GM10266 (cell line): ENCODE measurements at regions not wholly inside any gene's neighbourhood (a gene's known extent, or its start where the extent isn't known, plus 50 kb on each side); places are given as distances from the start of the nearest gene placed in this dataset.
"Not testable (repeated sequence)": the region's sequence is repeated elsewhere in the genome, so short reads cannot be mapped to it uniquely, and the experiment has no call there.

Experiments
- DNase-seq: peaks from one replicate; pipeline ENCODE4 v3.0.0; 2012; ENCODE audit errors: extremely low spot score
- CTCF ChIP-seq: IDR thresholded peaks from 2 replicates; pipeline ENCODE4 v1.5.1; 2012; ENCODE audit warnings: mild to moderate bottlenecking, low read depth; ENCODE audit not compliant: control insufficient read depth, insufficient read depth; ENCODE audit errors: missing control alignments

GRCh38 chr15:20288800-20289537, 252.6 kb downstream of the GOLGA6L6 start:
- not testable (repeated sequence) for DNase-seq

- not testable (repeated sequence) for DNase-seq
These were observed 255.0 kb downstream of the GOLGA6L6 start for GRCh38 chr15:20286559-20286958.

- DNase-seq: not testable (repeated sequence)
These were observed 255.8 kb downstream of the GOLGA6L6 start for GRCh38 chr15:20285696-20286300.

- not testable (repeated sequence) for DNase-seq
These were observed 256.6 kb downstream of the GOLGA6L6 start for GRCh38 chr15:20284891-20285535.

GRCh38 chr15:20283651-20284050, 257.9 kb downstream of the GOLGA6L6 start:
- DNase-seq: not testable (repeated sequence)

GRCh38 chr15:20282491-20282943, 259.1 kb downstream of the GOLGA6L6 start:
- not testable (repeated sequence) for DNase-seq

GRCh38 chr15:20281567-20282275, 259.9 kb downstream of the GOLGA6L6 start:
- not testable (repeated sequence) for DNase-seq

GRCh38 chr15:20280933-20281463, 260.6 kb downstream of the GOLGA6L6 start:
- no peak for TF ChIP-seq CTCF

GRCh38 chr15:20280141-20280932, 261.3 kb downstream of the GOLGA6L6 start:
- not testable (repeated sequence) for DNase-seq

More at GRCh38 chr15:20280933-20281463, 260.6 kb downstream of the GOLGA6L6 start:
- no peak for DNase-seq

- DNase-seq: not testable (repeated sequence)
These were observed 262.5 kb downstream of the GOLGA6L6 start for GRCh38 chr15:20279056-20279455.

GRCh38 chr15:20278376-20278775, 263.2 kb downstream of the GOLGA6L6 start:
- DNase-seq: not testable (repeated sequence)

GRCh38 chr15:20277451-20277850, 264.1 kb downstream of the GOLGA6L6 start:
- not testable (repeated sequence) for DNase-seq

GRCh38 chr15:20276312-20277114, 265.1 kb downstream of the GOLGA6L6 start:
- DNase-seq: not testable (repeated sequence)

- DNase-seq: not testable (repeated sequence)
These were observed 266.1 kb downstream of the GOLGA6L6 start for GRCh38 chr15:20275373-20275967.
